ENCODE measurements at regions not wholly inside any gene's neighbourhood (a gene's known extent, or its start where the extent isn't known, plus 50 kb on each side); places are given as distances from the start of the nearest gene placed in this dataset.

- Histone ChIP-seq H3K27me3 (no peaks in the 10 kb centered on the region), H3K36me3 (replicated peaks in 1 of 2) (no peaks in the 10 kb centered on the region), H3K4me1 (replicated peaks in 1 of 2) (no peaks in the 10 kb centered on the region), H3K4me3 (no peak overlapping the region), H3K27ac (no peak overlapping the region), H3K9me3 (replicated peaks in 1 of 3) (no peaks in the 10 kb centered on the region)
- TF ChIP-seq, protein P1, sequence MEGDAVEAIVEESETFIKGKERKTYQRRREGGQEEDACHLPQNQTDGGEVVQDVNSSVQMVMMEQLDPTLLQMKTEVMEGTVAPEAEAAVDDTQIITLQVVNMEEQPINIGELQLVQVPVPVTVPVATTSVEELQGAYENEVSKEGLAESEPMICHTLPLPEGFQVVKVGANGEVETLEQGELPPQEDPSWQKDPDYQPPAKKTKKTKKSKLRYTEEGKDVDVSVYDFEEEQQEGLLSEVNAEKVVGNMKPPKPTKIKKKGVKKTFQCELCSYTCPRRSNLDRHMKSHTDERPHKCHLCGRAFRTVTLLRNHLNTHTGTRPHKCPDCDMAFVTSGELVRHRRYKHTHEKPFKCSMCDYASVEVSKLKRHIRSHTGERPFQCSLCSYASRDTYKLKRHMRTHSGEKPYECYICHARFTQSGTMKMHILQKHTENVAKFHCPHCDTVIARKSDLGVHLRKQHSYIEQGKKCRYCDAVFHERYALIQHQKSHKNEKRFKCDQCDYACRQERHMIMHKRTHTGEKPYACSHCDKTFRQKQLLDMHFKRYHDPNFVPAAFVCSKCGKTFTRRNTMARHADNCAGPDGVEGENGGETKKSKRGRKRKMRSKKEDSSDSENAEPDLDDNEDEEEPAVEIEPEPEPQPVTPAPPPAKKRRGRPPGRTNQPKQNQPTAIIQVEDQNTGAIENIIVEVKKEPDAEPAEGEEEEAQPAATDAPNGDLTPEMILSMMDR (IDR thresholded peaks at IDR 0.05): no peak
- no peak for TF ChIP-seq POLR2A (IDR thresholded peaks at IDR 0.05)
- DNase-seq: no peak
- intact Hi-C loops (cut with DNase I): no loop called here
- WGBS, 4 donors: 93 to 95% (median 94%) methylated on average over 5 of the region's 5 CpGs
These were observed 182.4 kb downstream of the BACH1 start for GRCh38 chr21:29481081-29481480.

GRCh38 chr21:29481641-29482040, 182.9 kb downstream of the BACH1 start:
- no peak overlapping the region for H3K4me3 ChIP-seq
- intact Hi-C loops (cut with DNase I): no loop called here
- DNase-seq: no peak
- no peaks in the 10 kb centered on the region for H3K36me3 ChIP-seq (replicated peaks in 1 of 2)
- TF ChIP-seq, protein P1 (IDR thresholded peaks at IDR 0.05): no peak
- TF ChIP-seq POLR2A (IDR thresholded peaks at IDR 0.05): no peak
- no peaks in the 10 kb centered on the region for H3K9me3 ChIP-seq (replicated peaks in 1 of 3)
- 88 to 100% (median 93%) methylated on average over 2 of the region's 2 CpGs for WGBS, 4 donors
- no peak overlapping the region for H3K27ac ChIP-seq
- H3K27me3 ChIP-seq: no peaks in the 10 kb centered on the region
- no peaks in the 10 kb centered on the region for H3K4me1 ChIP-seq (replicated peaks in 1 of 2)

GRCh38 chr21:29486306-29486807, 187.6 kb downstream of the BACH1 start:
- intact Hi-C loops (cut with DNase I): no loop called here
- H3K4me3 ChIP-seq: no peak overlapping the region

More at GRCh38 chr21:29486306-29486807, 187.6 kb downstream of the BACH1 start:
- no peak for DNase-seq
- Histone ChIP-seq H3K9me3 (replicated peaks in 1 of 3) (no peaks in the 10 kb centered on the region), H3K27ac (no peak overlapping the region), H3K4me1 (replicated peaks in 1 of 2) (no peaks in the 10 kb centered on the region), H3K27me3 (no peaks in the 10 kb centered on the region), H3K36me3 (replicated peaks in 1 of 2) (no peaks in the 10 kb centered on the region)
- TF ChIP-seq POLR2A (IDR thresholded peaks at IDR 0.05): no peak
- TF ChIP-seq, protein P1 (IDR thresholded peaks at IDR 0.05): no peak

Data from adrenal gland (tissue), 9 donors.